ENCODE measurements at regions not wholly inside any gene's neighbourhood (a gene's known extent, or its start where the extent isn't known, plus 50 kb on each side); places are given as distances from the start of the nearest gene placed in this dataset.

DNA sequence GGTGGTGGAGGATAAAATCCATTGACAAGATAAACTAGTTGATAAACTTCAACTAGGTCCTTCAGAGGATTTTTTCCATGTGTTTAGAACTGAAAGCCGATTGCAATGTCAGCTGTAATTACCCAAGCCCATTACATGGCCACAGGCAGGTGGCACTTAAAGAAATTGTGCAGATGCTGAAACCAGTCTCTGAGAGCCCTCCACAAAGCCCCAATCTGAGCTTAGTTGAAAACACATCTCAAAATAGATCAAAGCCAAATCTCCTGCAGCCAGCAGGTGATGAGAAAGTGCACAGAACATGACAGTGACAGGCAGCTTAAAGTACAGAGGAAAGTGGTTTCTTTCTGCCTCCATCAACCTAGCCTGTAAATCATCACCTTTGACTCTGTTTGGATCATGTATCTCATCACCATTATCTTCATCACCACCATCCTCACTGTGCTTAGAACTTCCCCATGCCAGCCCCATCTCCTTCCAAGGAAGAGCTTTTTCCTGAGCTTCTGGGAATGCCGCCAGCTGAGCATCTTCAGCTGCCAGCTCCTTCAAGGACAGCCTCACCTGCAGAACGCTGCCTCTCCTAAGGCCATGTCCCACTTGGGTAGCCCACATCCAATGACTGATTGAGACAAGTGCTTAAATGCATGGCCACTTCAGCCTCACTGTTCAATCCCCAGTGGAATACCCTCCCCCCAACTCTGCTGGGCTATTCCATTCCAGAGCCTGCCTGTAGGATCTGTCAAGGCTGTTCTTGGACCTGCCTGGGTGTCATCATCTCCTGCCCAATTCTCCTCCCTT lies 219.5 kb upstream of the TMEM132C start:
- no peak for DNase-seq

DNA sequence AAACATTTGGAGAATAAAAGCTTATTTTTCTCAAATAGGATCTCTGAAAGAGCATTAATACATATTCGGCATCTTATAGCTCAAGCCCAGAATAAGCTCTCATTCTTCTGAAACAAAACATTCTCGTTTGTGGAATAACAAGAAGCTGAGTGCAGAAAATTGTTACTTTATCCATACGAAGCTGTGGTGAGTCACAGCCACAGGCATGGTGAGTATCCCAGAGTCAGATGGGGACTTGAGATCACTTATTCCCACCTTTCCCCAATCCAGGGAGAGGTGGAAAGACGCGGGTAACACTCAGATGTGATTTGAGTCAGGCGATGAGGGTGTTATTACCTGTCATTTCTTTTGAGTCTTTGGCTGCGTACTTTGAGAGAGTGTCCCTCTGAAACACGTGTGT lies 214.6 kb upstream of the TMEM132C start:
- DNase-seq: no peak

DNA sequence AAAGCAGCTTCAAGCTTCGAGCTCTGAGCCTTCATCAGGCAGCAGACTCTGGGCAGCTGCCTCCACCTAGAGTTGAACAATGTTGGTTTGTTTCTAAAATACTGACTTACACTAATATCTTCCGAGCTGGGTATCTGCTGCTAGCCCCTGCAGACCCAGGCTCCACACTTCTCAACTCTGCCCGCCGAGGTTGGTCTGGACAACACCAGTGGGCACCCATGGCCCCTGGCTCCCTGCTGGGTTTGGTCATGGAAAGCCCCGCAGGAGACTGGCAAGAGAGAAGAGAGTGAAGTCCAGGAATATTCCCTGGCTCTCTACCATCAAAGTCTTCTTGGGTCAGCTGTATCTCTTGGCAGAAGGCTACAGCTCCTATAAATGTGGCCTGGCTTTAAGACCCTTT lies 214.2 kb upstream of the TMEM132C start:
- DNase-seq: no peak

DNA sequence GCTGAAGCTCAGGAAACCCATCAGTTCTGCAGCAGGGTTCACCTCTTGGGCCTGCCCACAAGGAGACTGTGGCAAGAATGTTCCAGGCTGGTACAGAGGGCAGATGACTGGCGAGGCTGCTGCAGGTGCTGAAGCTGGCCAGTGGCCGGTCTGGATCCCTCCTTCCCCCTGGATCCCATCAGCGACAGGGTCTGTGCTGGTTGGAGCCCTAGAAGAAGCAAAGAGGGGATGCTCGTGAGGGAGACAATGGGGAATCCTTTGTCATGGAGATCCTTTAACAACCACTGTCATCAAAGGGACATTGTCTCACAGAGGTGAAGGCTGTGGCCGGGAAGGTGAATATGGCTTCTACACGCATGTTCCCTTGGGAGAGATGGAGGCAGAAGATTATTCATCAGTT lies 211.4 kb upstream of the TMEM132C start:
- DNase-seq: no peak

DNA sequence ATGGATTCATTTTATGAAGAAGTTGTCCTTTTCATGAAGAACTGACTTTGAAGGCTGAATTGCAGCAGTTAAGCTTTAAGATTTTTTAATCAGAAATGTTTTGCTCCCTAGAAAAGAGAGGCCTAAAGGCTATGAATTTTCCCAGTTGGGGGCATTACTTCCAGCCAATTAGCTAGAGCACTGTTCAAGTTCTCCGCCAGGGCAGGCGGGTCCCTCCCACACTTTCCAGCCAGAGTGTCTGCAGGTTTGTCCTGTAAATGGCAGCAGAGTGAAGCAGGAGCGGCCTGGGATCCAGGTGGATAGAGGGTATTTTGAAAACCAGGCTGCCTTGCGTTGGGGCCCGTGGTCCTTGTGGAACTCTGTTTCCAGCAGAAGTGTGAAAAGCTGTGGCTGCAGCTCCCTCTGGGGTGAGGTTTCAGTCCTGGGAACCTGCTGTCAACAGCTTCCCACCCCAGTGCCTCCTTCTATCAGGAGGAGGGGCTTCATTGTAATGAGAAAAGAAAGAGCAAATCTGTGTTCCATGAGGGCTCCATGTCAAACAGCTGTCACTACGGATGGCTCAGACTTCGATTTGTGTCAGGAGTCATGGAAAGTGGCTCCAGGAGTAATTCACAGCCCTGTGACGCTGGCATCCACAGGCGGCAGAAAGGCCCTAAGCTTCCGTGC lies 210.7 kb upstream of the TMEM132C start:
- DNase-seq: no peak

DNA sequence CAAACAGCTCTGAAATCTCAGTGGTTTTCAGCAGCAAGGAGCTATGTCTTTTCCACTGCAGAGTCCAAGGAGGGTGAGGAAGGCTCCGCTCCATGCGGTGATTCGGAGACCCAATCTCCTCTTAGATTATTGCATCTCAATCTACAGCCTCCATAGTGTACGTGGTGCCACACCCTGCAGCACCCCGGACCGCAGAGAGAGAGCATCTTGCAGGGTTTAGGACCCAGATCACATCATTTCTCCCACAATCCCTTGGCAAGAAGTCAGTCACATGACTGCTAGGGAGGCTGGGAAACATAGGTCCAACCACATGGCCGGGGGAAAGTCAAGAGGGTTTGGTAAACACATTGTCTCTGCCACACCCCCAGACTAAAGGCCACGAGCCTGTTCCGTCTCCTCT lies 209.4 kb upstream of the TMEM132C start:
- DNase-seq: no peak

DNA sequence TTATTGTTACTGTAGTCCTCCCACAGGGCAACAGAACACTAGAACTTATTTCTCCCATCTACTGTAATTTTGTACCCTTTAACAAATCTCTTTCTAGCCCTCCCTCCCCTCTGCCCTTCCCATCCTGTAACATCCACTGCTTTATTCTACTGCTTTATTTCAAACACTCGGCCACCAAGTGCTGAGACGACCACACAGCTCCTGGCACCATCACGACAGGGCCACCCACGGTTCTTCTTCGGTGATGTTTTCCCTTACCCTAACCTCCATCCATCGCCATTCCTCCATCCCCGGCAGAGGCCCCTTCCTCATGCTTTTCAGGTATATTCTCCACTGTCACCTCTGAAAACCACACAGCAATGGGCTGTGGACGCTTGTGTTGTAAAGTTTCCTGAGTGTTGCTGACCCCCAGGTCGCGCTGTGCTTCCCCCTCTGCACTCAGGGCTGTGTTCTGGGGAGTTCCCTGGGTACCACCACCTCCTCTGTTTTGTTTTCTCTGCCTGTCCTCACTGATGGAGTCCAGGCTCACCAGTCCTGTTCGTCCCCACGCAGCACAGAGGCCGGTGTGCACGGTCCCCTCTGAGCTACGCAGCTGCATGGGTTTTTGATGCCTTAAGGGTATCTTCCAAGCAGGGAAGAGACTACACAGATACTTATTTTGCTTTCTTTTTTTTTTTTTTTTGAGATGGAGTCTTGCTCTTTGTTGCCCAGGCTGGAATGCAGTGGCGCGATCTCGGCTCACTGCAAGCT lies 207.2 kb upstream of the TMEM132C start:
- no peak for DNase-seq

DNA sequence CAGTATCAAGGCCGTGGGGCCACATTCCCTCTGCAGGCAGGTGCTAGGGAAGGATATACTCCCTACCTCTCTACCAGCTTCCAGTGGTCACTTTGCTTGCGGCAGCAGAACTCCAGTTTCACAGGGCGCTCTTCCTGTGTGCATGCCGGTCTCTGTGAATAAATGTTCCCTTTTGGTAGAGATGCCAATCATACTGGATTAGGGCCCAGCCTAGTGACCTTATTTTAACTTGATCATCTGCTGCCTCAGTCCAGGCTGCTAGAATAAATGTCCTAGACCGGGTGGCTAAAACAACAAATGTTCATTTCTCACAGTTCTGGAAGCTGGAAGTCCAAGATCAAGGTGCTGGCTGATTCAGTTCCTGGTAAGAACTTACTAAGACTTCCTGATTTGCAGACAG lies 198.8 kb upstream of the TMEM132C start:
- no peak for DNase-seq

DNA sequence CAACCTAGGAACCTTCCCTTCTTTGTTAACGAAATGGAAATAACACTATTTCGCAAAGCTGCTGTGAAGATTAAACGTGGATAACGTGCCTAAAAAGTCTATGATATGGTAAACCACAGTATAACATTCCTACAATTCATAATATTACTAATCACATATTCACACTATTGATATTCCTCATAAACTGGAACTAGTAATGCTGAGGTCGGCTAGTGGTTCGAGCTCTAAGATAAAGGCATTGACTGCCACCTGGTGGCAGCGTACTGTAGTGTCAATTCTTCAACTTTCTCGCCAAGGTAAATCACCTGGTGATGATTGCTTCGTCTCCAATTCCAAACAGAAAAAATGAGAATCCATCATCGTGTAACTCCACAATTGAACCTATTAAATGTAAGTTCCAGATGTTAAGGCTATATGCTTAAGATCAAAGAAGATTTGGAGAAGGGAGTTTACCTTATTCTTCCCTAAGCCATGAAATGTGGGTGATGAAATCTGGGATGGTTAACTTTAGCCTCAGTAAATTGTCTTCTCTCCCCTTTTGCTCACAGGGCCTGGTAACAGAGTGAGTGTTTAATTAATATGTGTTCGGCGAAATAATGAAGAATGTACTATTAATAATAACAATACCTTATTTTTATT lies 197.5 kb upstream of the TMEM132C start:
- no peak for DNase-seq

DNA sequence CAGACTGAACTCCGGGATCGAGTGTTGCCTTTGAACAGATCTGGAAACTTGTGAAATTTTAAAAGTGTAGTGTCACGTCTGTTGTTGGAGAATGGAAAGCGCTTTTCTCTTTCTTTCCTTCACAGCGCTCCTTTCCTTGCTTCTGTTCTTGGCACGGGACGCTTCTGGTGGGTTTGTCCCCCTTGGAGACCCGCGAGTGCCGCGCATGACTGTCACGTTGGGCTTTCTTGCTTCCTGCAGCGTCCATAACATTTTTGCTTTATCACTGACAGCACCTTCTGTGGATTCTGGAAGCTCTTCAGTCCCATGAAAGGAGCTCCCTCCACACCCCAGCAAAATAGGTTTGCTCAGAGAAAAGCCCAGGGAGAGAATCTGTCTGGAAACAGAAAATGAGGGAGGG lies 193.0 kb upstream of the TMEM132C start:
- DNase-seq: no peak

DNA sequence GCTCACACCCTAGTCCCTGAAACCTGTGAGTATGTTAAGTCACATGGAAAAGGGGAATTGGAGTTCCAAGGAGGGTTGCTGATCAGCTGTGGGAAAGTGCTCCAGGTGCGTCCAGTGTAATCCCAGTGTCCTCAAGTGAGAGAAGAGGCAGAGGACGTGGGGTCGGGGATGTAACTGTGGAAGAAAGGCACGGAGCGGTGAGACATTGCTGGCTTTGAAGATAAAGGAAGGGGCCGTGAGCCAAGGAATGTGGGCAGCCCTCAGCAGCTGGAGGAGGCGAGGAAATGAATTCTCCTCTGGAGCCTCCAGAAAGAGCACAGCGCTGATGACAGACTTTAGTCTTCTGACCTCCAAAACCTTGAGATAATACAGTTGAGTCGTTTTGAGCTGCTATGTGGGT lies 191.6 kb upstream of the TMEM132C start:
- no peak for DNase-seq

DNA sequence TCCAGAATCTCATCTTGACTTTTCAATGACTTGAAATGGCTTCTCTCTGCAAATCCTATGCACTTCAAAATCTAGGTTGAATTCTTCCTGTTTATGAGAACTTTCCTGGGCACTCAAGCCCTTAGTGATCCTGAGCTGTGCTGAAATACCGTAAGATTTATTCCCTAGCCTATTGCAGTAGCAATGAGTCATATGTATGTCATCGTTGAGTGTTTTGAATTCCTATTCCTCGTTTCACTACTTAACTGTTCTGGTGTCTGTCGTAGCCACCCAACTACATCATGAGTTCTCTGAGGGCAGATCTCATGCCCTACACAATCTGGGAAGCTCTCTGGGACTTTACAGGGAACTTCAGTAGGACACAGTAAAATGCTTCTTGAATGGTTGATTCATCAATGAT lies 190.8 kb upstream of the TMEM132C start:
- DNase-seq: no peak

DNA sequence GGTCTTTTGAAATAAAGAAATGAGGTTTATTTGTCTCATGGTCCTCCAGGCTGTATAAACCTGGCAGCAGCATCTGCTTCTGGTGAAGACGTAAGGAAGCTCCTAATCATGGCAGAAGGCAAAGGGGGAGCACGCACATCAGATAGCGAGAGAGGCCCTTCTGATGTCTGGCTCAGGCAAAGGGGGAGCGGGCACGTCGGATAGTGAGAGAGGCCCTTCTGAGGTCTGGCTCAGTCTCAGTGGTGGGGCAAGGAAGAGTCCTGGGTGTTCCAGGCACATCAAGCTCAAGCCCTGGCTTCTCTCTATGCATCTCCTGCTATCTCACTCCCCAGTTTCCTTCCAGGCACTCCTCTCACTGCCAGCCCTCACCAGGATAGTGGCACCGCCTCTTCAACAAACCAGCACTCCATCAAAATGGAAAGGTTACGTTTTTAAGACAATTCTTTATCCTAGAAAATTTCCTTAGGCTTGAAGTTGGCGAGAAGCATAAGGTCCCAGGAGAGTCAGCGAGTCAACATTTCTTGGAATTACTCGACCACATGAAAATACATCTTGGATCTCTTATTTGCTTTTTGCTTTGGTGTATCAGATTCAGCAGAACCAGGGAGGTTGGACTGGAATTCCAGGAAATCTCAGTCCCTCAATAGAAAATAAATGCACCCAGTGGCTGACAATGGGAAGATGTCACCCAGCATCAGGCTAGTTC lies 189.6 kb upstream of the TMEM132C start:
- DNase-seq: no peak

DNA sequence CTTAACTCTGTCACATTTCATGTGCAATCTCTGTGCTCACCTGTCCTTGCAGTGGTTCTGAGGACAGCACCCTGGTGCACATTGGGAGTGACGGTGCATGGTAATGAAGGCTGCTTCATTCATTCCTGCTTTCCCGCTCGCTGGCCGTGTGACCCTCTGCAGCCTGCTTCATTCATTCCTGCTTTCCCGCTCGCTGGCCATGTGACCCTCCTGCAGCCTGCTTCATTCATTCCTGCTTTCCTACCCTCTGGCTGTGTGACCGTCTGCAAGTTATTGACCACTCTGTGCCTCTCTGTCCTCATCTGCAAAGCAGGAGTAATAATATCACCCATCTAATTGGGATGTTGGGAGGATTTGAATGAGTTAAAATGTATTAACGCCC lies 189.1 kb upstream of the TMEM132C start:
- DNase-seq: no peak

DNA sequence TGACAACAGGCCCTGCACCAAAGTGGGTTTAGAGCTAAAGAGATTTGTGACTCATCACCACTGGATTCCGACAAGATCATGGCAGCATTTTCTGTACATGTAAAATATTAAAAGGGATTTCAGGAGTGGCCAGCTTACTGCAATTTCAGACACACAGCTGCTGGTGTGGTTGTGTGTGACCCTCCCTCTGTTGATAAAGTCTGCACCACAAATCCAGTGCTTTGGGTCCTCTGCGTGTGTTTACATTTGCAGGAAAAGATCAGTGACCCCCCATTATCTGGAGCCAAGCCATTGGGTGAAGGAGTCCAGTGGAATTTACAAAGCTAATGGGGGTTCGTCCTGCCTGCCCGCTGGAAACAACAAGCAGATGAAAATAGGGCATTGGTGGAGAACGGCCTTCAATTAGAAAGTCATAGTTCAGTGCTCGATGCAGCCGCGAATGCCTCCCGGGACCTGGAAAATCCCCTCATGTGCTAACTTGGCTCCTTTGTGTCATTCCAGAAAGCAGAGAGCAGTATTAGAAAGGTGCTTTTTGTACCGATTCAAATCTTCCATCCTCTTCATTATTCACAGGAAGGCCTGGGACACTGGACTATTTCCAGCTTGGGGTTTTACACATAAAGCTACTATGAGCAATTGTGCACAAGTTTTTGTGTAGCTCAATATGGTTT lies 188.5 kb upstream of the TMEM132C start:
- DNase-seq: no peak

DNA sequence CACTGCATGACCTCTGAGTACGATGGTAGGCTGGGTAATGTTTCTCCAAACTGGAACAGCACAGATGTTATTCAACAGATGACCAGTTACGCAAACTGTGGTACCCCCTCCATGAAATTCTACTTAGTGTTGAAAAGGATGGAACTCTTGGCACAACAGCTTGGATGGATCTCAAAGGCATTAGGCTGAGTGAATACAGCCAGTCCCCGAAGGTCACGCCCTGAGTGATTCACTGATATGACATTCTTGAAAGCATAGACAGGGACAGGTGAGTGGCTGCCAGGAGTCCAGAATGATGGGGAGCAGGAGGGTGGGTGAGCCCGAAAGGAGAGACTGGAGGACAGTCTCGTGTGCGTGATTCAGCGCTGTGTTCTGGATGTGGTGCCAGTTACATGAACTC lies 187.5 kb upstream of the TMEM132C start:
- no peak for DNase-seq

DNA sequence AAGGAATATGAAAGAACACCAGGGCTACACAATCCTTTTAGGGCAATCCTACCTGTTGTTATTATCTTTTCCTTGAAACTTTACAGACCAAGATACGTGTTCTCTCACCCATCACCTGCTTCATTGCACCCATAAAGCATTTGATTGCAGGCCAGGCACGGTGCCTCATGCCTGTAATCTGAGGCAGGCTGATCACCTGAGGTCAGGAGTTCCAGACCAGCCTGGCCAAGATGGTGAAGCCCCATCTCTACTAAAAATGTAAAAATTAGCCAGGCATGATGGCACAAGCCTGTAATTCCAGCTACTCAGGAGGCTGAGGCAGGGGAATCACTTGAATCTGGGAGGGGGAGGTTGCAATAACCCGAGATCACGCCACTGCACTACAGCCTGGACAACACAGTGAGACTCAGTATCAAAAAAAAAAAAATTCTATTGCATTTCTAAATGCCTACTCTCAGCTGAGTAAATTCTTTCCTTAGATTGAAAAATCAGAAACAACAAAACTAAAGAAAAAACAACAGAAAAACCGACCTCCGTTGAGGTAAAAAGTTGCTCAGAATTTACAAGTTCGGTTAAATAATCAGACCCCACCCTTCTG lies 183.7 kb upstream of the TMEM132C start:
- no peak for DNase-seq

DNA sequence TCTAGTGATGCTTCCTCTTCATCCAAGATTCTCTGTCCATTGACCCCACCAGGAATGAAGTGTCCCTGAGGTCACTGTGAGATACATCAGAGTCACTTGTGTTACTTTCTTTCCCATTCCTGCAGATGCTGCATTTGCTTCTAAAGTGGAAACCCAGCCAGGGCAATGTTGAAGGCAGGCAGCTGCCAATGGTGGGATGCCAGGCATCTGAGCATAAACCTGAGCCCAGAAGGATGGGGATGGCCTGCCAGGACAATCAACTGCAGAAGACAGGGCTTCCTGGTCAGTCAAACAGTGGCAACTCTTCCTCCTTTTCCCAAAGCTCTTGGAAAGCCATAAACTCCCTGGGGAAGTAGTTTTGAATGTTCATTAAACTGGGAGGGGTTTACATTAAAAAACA lies 178.0 kb upstream of the TMEM132C start:
- no peak for DNase-seq

DNA sequence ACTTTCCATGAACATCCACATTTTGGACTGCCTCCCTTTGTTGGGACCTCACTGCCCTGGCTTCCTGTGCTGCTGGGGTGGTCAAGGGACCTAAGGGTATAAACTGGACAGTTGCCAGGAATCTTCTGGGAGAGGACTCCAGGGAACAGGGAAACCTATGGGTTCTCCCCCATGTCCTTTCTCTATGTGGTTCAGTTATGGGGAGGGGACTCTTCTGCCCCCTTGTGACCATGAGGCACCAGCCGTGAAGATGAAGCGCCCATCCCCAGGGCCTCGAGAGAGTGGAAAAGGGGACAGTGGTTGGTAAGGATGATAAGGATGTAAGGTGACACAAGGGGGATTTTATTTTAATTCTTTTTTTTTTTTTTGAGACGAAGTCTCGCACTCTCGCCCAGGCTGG lies 177.0 kb upstream of the TMEM132C start:
- DNase-seq: no peak

DNA sequence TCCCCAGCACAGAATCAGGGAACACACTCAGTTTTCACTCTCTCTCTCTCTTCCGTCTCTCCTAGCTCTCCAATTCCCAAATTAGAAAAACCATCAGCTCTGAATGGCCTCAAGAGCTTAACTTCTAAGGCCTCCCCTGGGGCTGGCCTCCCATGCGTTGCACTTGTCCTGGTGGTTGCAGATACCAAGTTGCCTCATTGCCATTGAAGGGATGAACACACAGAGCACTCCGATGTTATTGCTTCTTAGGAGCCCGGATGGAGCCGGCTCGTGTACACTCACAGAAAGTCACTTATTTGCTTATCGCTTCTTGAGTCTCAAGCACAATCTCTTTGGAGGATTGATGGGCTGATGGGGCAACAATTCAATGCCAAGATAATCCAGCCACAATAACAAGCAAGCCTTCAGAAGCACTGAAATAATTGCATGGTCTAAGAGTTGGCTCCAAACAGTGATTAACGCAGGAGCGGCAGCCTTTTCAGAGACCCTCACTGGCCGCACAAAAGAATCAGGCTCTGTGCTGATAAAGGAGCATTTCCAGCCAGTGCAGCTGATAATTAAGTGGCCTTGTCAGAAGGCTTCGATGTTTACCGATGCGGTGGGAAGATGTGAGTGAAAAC lies 175.8 kb upstream of the TMEM132C start:
- no peak for DNase-seq

DNA sequence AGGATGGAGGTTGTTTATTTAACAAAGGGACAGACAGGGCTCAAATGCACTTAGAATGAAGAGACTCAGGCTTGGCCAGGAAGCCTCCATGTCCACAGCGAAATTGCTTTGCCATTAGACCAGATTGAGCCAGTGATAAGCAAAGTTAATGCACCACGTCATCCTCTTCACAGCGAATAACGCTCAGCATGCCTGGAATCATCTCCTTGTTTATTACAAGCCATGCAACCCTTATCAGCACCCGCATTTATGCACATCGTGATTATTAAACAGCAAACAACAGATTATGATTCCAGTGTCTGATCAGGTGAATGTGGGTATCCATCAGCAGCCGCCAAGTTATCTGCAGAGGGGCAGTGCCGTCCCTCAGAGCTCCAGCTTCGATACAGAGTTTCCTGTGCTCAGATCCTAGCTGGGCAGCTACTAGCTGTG lies 175.0 kb upstream of the TMEM132C start:
- no peak for DNase-seq

Measured in midbrain (tissue), 1 donor.